SK-N-MC (cell line): ENCODE measurements at regions not wholly inside any gene's neighbourhood (a gene's known extent, or its start where the extent isn't known, plus 50 kb on each side); places are given as distances from the start of the nearest gene placed in this dataset.

Experiments used
- DNase-seq: peaks from one replicate; pipeline ENCODE4 v3.0.0-alpha.2; 2011; ENCODE audit warnings: low read depth, low spot score
- H3K27ac ChIP-seq: fragments of 200-600 bp; sonication (generic); 2 replicates; pipeline ENCODE4 v1.5.1; 2016; ENCODE audit warnings: mixed run types
- H3K36me3 ChIP-seq: fragments of 200-600 bp; sonication (generic); 2 replicates; pipeline ENCODE4 v1.6.1; 2017; ENCODE audit warnings: antibody characterized with exemption, low read length, mixed read lengths; ENCODE audit not compliant: insufficient read depth
- H3K4me3 ChIP-seq: fragments of 200-600 bp; sonication (generic); 2 replicates; pipeline ENCODE4 v1.5.1; 2016
- H3K9ac ChIP-seq: fragments of 200-600 bp; sonication (generic); 2 replicates; pipeline ENCODE4 v1.8.0; 2017; ENCODE audit warnings: mixed run types, mixed read lengths; ENCODE audit not compliant: insufficient read length
- H3K9me3 ChIP-seq: fragments of 200-600 bp; sonication (generic); 2 replicates; pipeline ENCODE4 v1.6.1; 2017; ENCODE audit warnings: low read depth, mild to moderate bottlenecking, antibody characterized with exemption, low read length, moderate library complexity, mixed read lengths
- EZH2 ChIP-seq: fragments of 200-600 bp; sonication (generic); IDR thresholded peaks from one replicate; pipeline ENCODE4 v1.6.1; 2017; ENCODE audit warnings: antibody characterized with exemption
- FOXP2 ChIP-seq: optimal IDR thresholded peaks from 2 replicates; pipeline ENCODE3; 2011; ENCODE audit warnings: mild to moderate bottlenecking, moderate library complexity; ENCODE audit not compliant: insufficient read depth; ENCODE audit errors: extremely low read length, control extremely low read depth
- POLR2AphosphoS5 ChIP-seq: IDR thresholded peaks from 2 replicates; pipeline ENCODE4 v1.6.1; 2012; ENCODE audit warnings: mild to moderate bottlenecking, low read depth, low read length, borderline replicate concordance

- H3K9ac ChIP-seq = no peak overlapping the region
- no peak for TF ChIP-seq EZH2
- no peak for TF ChIP-seq FOXP2
- no peak for TF ChIP-seq POLR2AphosphoS5
- no peak overlapping the region for H3K4me3 ChIP-seq
- H3K36me3 ChIP-seq = no peaks in the 10 kb centered on the region
- no peaks in the 10 kb centered on the region for H3K9me3 ChIP-seq
- H3K27ac ChIP-seq = no peak overlapping the region
- DNase-seq = no peak
Observed at GRCh38 chr18:30709595-30709994, 332.9 kb downstream of the DSC3 start.

GRCh38 chr18:30705943-30706342 is 336.6 kb downstream of the DSC3 start:
- no peak for DNase-seq
- no peak overlapping the region for H3K9ac ChIP-seq

GRCh38 chr18:30698571-30698970 is 344.0 kb downstream of the DSC3 start:
- Histone ChIP-seq H3K36me3 (no peaks in the 10 kb centered on the region), H3K9me3 (no peaks in the 10 kb centered on the region), H3K9ac (no peak overlapping the region), H3K4me3 (no peak overlapping the region), H3K27ac (no peak overlapping the region)
- no peak for DNase-seq
- TF ChIP-seq FOXP2 (no peak), EZH2 (no peak), POLR2AphosphoS5 (no peak)

More at GRCh38 chr18:30705943-30706342, 336.6 kb downstream of the DSC3 start:
- H3K36me3 ChIP-seq = no peaks in the 10 kb centered on the region
- no peak overlapping the region for H3K27ac ChIP-seq
- TF ChIP-seq POLR2AphosphoS5 = no peak
- TF ChIP-seq EZH2 = no peak
- H3K9me3 ChIP-seq = no peaks in the 10 kb centered on the region
- no peak overlapping the region for H3K4me3 ChIP-seq

GRCh38 chr18:30696201-30696600 is 346.3 kb downstream of the DSC3 start:
- no peak for DNase-seq
- H3K36me3 ChIP-seq = no peaks in the 10 kb centered on the region
- H3K9ac ChIP-seq = no peak overlapping the region
- no peaks in the 10 kb centered on the region for H3K9me3 ChIP-seq
- no peak for TF ChIP-seq EZH2
- no peak for TF ChIP-seq POLR2AphosphoS5
- TF ChIP-seq FOXP2 = no peak
- H3K27ac ChIP-seq = no peak overlapping the region
- H3K4me3 ChIP-seq = no peak overlapping the region

- no peaks in the 10 kb centered on the region for H3K36me3 ChIP-seq
- no peak overlapping the region for H3K4me3 ChIP-seq
- no peak overlapping the region for H3K9ac ChIP-seq
- H3K9me3 ChIP-seq = no peaks in the 10 kb centered on the region
- no peak for DNase-seq
- TF ChIP-seq EZH2 (no peak), FOXP2 (no peak), POLR2AphosphoS5 (no peak)
- no peak overlapping the region for H3K27ac ChIP-seq
Observed at GRCh38 chr18:30694773-30695172, 347.8 kb downstream of the DSC3 start.

- no peak overlapping the region for H3K27ac ChIP-seq
- no peak for TF ChIP-seq POLR2AphosphoS5
- TF ChIP-seq EZH2 = no peak
- TF ChIP-seq FOXP2 = no peak
- no peaks in the 10 kb centered on the region for H3K9me3 ChIP-seq
- H3K9ac ChIP-seq = no peak overlapping the region
- H3K36me3 ChIP-seq = no peaks in the 10 kb centered on the region
- DNase-seq = no peak
- H3K4me3 ChIP-seq = no peak overlapping the region
Observed at GRCh38 chr18:30689216-30689615, 353.3 kb downstream of the DSC3 start.

GRCh38 chr18:30687501-30687900 is 355.0 kb downstream of the DSC3 start:
- no peak overlapping the region for H3K9ac ChIP-seq
- TF ChIP-seq FOXP2 (no peak), POLR2AphosphoS5 (no peak), EZH2 (no peak)

GRCh38 chr18:30684825-30685481 is 357.6 kb downstream of the DSC3 start:
- H3K36me3 ChIP-seq = no peaks in the 10 kb centered on the region
- no peak overlapping the region for H3K4me3 ChIP-seq
- DNase-seq = no peak
- H3K9ac ChIP-seq = no peak overlapping the region
- TF ChIP-seq FOXP2 (no peak), POLR2AphosphoS5 (no peak), EZH2 (no peak)
- H3K9me3 ChIP-seq = no peaks in the 10 kb centered on the region
- H3K27ac ChIP-seq = no peak overlapping the region

More at GRCh38 chr18:30687501-30687900, 355.0 kb downstream of the DSC3 start:
- DNase-seq = no peak
- no peaks in the 10 kb centered on the region for H3K9me3 ChIP-seq
- no peak overlapping the region for H3K4me3 ChIP-seq
- H3K36me3 ChIP-seq = no peaks in the 10 kb centered on the region
- no peak overlapping the region for H3K27ac ChIP-seq

- no peak for DNase-seq
- Histone ChIP-seq H3K9me3 (no peaks in the 10 kb centered on the region), H3K27ac (no peak overlapping the region), H3K9ac (no peak overlapping the region), H3K36me3 (no peaks in the 10 kb centered on the region), H3K4me3 (no peak overlapping the region)
- TF ChIP-seq FOXP2 (no peak), EZH2 (no peak)
Observed at GRCh38 chr18:30683836-30684235, 358.7 kb downstream of the DSC3 start.
